COR-L47 (cell line): ENCODE measurements at regions not wholly inside any gene's neighbourhood (a gene's known extent, or its start where the extent isn't known, plus 50 kb on each side); places are given as distances from the start of the nearest gene placed in this dataset.

ENCODE experiments used
- DNase-seq: peaks from one replicate; lab custom pipeline; 2025; lab: John Stamatoyannopoulos, UW

DNA sequence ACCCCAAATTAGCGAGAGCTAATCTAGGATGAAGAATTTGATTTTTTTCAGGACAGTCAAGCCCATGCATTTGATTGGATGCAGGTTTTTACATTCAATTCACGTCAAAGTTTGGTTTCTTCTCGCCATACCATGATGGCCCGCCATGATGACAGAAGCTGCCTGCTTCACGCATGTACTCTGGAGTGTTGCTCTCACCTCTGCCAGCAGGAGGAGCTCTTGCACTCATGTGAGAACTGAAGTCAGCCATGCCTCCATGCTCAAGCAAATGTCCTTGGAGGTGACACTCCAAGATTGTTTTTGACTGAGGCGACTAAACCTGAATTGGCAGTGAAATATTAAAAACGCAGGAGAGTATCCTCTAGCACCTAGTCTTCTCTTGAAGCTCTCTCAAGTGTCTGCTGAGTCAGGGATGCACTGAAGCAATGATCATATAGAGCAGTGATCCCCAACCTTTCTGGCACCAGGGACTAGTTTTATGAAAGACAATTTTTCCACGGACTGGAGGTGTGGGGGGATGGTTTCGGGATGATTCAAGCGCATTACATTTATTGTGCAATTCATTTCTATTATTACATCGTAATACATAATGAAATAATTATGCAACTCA, 120.9 kb downstream of the SAMMSON start:
- peak; percentile 18 for DNase-seq

DNA sequence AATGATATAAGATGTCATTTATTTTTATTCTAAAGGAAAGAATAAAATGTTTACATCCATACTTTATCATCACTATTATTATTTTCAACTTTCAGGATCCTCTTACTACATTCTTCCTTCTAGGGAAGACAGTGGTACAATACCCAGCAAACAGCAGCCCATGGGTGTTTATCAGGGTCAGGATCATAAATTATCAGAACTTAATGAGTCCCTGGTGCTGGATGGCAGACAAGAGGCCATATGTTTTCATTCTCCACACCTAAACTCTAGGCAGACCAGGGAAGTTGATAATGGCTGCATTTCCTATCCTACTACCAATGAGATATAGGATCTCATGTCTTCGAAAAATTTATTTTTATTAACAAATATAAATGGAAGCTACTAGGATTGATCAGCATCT, 127.7 kb downstream of the SAMMSON start:
- DNase-seq = no peak

DNA sequence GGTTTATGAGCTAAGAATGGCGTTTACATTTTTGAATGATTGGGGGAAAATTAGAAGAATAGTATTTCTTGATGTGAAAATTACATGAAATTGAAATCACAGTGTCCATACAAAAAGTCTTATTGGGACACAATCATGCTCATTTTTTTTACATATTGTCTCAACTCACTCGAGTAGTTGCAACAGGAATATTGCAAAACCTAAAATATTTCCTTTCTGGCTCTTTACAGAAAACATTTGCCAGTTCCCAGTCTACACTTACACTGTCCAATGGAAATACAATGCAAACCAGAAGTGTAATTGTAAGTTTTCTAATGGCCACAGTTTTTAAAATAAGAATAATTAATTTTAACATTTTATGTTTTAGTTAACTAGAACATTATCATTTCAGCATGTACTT, 137.8 kb downstream of the SAMMSON start:
- DNase-seq = no peak

DNA sequence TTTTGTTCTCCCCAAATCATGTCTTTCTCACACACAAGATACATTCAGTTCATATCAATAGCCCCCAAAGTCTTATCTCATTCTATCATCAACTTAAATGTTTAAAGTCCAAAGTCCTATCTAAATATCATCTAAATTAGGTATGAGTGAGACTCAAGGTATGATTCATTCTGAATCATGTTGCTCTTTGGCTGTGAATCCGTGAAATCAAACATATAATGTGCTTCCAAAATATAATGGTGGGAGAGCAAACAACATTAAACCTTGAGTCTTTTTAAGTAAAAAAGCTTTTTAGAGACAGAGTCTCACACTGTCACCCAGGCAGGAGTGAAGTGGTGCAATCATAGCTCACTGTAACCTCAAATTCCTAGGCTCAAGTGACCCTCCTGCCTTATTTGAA, 139.1 kb downstream of the SAMMSON start:
- DNase-seq = no peak
